NAMALWA (cell line): ENCODE measurements at regions not wholly inside any gene's neighbourhood (a gene's known extent, or its start where the extent isn't known, plus 50 kb on each side); places are given as distances from the start of the nearest gene placed in this dataset.
"Not testable (repeated sequence)": the region's sequence is repeated elsewhere in the genome, so short reads cannot be mapped to it uniquely, and the experiment has no call there.

Source experiments
- DNase-seq: peaks from one replicate; pipeline ENCODE4 v3.0.0-alpha.2; 2015; ENCODE audit warnings: low spot score

- no peak for DNase-seq
Observed at GRCh38 chr4:162469977-162470376, 306.2 kb upstream of the FSTL5 start.

- DNase-seq: not testable (repeated sequence)
Observed at GRCh38 chr4:162465356-162465755, 301.6 kb upstream of the FSTL5 start.

- no peak for DNase-seq
Observed at GRCh38 chr4:162461952-162462351, 298.2 kb upstream of the FSTL5 start.

- no peak for DNase-seq
Observed at GRCh38 chr4:162458051-162458450, 294.3 kb upstream of the FSTL5 start.

- DNase-seq: no peak
Observed at GRCh38 chr4:162457071-162457865, 293.5 kb upstream of the FSTL5 start.

- DNase-seq: no peak
Observed at GRCh38 chr4:162456106-162456505, 292.3 kb upstream of the FSTL5 start.

GRCh38 chr4:162450531-162451035 is 286.8 kb upstream of the FSTL5 start:
- DNase-seq: no peak

GRCh38 chr4:162443510-162443909 is 279.7 kb upstream of the FSTL5 start:
- no peak for DNase-seq

GRCh38 chr4:162442128-162442527 is 278.3 kb upstream of the FSTL5 start:
- no peak for DNase-seq

GRCh38 chr4:162422312-162422711 is 258.5 kb upstream of the FSTL5 start:
- no peak for DNase-seq

- no peak for DNase-seq
Observed at GRCh38 chr4:162410854-162411253, 247.1 kb upstream of the FSTL5 start.

GRCh38 chr4:162409048-162409447 is 245.2 kb upstream of the FSTL5 start:
- DNase-seq: no peak

GRCh38 chr4:162408309-162408708 is 244.5 kb upstream of the FSTL5 start:
- no peak for DNase-seq

GRCh38 chr4:162406637-162407365 is 243.0 kb upstream of the FSTL5 start:
- DNase-seq: no peak

GRCh38 chr4:162403932-162404331 is 240.1 kb upstream of the FSTL5 start:
- no peak for DNase-seq

- DNase-seq: no peak
Observed at GRCh38 chr4:162403419-162403818, 239.6 kb upstream of the FSTL5 start.

- no peak for DNase-seq
Observed at GRCh38 chr4:162401021-162401420, 237.2 kb upstream of the FSTL5 start.

- DNase-seq: no peak
Observed at GRCh38 chr4:162392946-162393345, 229.1 kb upstream of the FSTL5 start.

GRCh38 chr4:162366146-162366545 is 202.3 kb upstream of the FSTL5 start:
- DNase-seq: no peak

- DNase-seq: no peak
Observed at GRCh38 chr4:162364651-162365050, 200.9 kb upstream of the FSTL5 start.

- no peak for DNase-seq
Observed at GRCh38 chr4:162360369-162361149, 196.8 kb upstream of the FSTL5 start.

GRCh38 chr4:162356181-162356580 is 192.4 kb upstream of the FSTL5 start:
- DNase-seq: no peak
